Heart left ventricle (tissue), 16 donors: ENCODE measurements at regions not wholly inside any gene's neighbourhood (a gene's known extent, or its start where the extent isn't known, plus 50 kb on each side); places are given as distances from the start of the nearest gene placed in this dataset.
A peak's percentile ranks its signal among the peaks of the same experiment; 100 is the strongest.
"Not testable (repeated sequence)": the region's sequence is repeated elsewhere in the genome, so short reads cannot be mapped to it uniquely, and the experiment has no call there.

Experiments used
- ATAC-seq, 4 donors: fragments of 200-7000 bp; cut with Tn5 transposase; one replicate each; pipeline ENCODE4 v1.9.1; 2020 to 2022; ENCODE audit warnings: moderate library complexity in 4 of 4, mild to moderate bottlenecking in 3 of 4, moderate number of reproducible peaks in 1 of 4
- DNase-seq, 5 donors: peaks; one replicate each; pipeline ENCODE4 v3.0.0-alpha.2; 2020
- H3K27ac ChIP-seq, 12 donors: fragments of 200-600 bp; sonication (generic) in 4 of 12; one replicate each; pipeline versions ENCODE4 v1.5.0 to v1.8.0; 2016 to 2022; ENCODE audit warnings: mild to moderate bottlenecking in 2 of 12
- H3K27me3 ChIP-seq, 9 donors: fragments of 200-600 bp; sonication (generic) in 2 of 9; one replicate each; pipeline versions ENCODE4 v1.5.1 to v1.8.0; 2016 to 2022; ENCODE audit warnings: mild to moderate bottlenecking in 3 of 9
- H3K36me3 ChIP-seq, 9 donors: fragments of 200-600 bp; sonication (generic) in 2 of 9; one replicate each; pipeline versions ENCODE4 v1.5.0 to v1.8.0; 2018 to 2022; ENCODE audit warnings: mild to moderate bottlenecking in 2 of 9
- H3K4me1 ChIP-seq, 12 donors: fragments of 200-600 bp; sonication (generic) in 4 of 12; one replicate each; pipeline versions ENCODE4 v1.5.0 to v1.8.0; 2016 to 2022; ENCODE audit warnings: mild to moderate bottlenecking in 3 of 12
- H3K4me3 ChIP-seq, 12 donors: fragments of 200-600 bp; sonication (generic) in 4 of 12; one replicate each; pipeline versions ENCODE4 v1.5.0 to v1.8.0; 2017 to 2022; ENCODE audit warnings: mild to moderate bottlenecking in 9 of 12, moderate library complexity in 4 of 12
- H3K9me3 ChIP-seq, 12 donors: fragments of 200-600 bp; sonication (generic) in 4 of 12; one replicate each; pipeline versions ENCODE4 v1.5.0 to v1.8.0; 2016 to 2022; ENCODE audit warnings: mild to moderate bottlenecking in 1 of 12
- POLR2A ChIP-seq, 2 donors: fragments of 450-650 bp; IDR thresholded peaks; one replicate each; pipeline ENCODE4 v1.6.1; 2017; ENCODE audit warnings: antibody characterized with exemption in 2 of 2, mild to moderate bottlenecking in 2 of 2, moderate library complexity in 2 of 2
- WGBS, 4 donors: extraction: QIAGEN DNeasy Blood & Tissue Kit in 2 of 4; methylation state at CpG; one replicate each; pipeline versions ENCODE4 v1.1.5 to v1.1.7; 2013 to 2018; 5-methylcytosine and 5-hydroxymethylcytosine counted together
- intact Hi-C, 10 donors: fragments of 100-400 bp; cut with DNase I; formaldehyde crosslinking; loops; one replicate each; pipeline versions ENCODE4 v1.11.1 to v1.14.2; 2022
- TF ChIP-seq, protein P1 (sequence below), 12 donors: fragments of 200-600 bp; sonication (generic) in 4 of 12; IDR thresholded peaks; one replicate each; pipeline versions ENCODE4 v1.5.0 to v1.8.0; 2018 to 2022; ENCODE audit warnings: antibody characterized with exemption in 12 of 12, mild to moderate bottlenecking in 5 of 12
- donor health status: ischemic (EF 13 %, LVEDD 7.1; RV severe dilation, severe dysfunction).
- donor health status: healthy with polysubstance abuse.
- donor health status: DM: no; HTN: yes; CAD: no.
- donor health status: DM: no; HTN: no; CAD: no.
- donor health status: ischemic (EF 25% LVEDD 6.9; RV normal size, moderate dysfunction).
- donor health status: ischemic (EF 25% LVEDD 5.7; RV mildly dilated, moderate dysfunction).
- donor health status: healthy.
- donor health status: DM: yes; HTN: yes; CAD: no.
- donor health status: ischemic (EF 35%, LVEDD 5.7; RV mildly dilated, moderate dysfunction).
- donor health status: nonischemic (EF 11% LVEDD 7.7; RV severe dilation, severe dysfunction).
- donor health status: DM: yes; HTN: yes; CAD: no.
- donor health status: PGD.
- donor health status: ischemic (EF 29% LVEDD 5.4; RV normal size, mild dysfunction).
- donor health status: nonischemic (EF 23%, LVEDD 6.1; RV moderate dilation, normal function).

DNA sequence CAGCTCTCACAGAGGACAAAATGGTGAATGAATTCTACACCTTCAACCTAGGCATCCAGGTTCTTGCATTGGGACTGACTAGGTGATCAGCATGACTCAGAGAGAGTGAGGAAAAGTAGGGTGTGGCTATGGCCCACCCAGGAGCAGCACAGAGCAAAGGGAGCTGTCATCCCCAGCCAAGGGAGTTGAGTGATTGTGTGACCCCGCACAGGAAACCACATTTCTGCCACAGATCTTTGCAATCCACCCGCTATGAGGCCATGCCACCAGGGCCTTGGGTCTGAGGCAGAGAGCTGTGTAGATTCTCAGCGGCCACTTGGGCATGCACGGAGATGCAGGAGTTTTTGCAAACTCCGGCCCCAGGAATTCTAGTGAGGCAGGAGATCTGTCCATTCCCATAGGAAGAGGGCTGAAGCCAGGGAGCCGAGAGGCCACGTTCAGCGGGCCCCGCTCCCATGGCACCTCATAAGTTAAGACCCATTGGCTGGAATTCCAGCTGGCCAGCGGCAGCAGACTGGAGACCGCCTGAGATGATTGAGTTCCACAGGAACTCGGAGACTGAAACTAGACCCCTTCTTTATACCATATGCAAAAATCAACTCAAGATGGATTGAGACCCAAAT, 75.9 kb downstream of the NAA11 start:
- Histone ChIP-seq H3K27me3 (no peaks in the 10 kb centered on the region), H3K36me3 (no peaks in the 10 kb centered on the region), H3K4me1 (no peaks in the 10 kb centered on the region), H3K27ac (no peak overlapping the region), H3K9me3 (no peaks in the 10 kb centered on the region), H3K4me3 (no peak overlapping the region)
- TF ChIP-seq, protein P1, sequence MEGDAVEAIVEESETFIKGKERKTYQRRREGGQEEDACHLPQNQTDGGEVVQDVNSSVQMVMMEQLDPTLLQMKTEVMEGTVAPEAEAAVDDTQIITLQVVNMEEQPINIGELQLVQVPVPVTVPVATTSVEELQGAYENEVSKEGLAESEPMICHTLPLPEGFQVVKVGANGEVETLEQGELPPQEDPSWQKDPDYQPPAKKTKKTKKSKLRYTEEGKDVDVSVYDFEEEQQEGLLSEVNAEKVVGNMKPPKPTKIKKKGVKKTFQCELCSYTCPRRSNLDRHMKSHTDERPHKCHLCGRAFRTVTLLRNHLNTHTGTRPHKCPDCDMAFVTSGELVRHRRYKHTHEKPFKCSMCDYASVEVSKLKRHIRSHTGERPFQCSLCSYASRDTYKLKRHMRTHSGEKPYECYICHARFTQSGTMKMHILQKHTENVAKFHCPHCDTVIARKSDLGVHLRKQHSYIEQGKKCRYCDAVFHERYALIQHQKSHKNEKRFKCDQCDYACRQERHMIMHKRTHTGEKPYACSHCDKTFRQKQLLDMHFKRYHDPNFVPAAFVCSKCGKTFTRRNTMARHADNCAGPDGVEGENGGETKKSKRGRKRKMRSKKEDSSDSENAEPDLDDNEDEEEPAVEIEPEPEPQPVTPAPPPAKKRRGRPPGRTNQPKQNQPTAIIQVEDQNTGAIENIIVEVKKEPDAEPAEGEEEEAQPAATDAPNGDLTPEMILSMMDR (IDR thresholded peaks at IDR 0.05): no peak
- no peak for TF ChIP-seq POLR2A (IDR thresholded peaks at IDR 0.05)
- WGBS, 4 donors: 85 to 92% (median 85%) methylated on average over 7 to 12 of the region's 12 CpGs
- no peak for DNase-seq
- intact Hi-C loops: no loop called here
- ATAC-seq: no peak

DNA sequence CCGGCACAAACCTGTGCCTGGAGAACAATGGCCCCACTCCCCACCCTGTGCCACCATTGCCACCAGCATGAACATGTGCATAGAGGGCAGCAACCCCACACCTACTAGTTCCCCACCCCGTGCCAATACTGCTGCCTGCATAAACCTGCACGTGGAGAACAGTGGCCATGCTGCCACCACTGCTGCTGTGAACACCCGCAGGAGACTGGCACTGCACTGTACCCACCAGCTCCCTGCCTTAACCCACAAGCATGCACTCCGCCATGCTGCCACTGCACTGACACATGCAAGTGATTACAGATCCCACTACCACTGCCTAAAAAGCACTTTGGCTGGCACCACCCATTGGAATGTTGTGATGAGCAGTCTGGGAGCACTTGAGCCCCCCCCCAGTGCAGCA, 77.3 kb downstream of the NAA11 start:
- Histone ChIP-seq H3K4me3 (no peak overlapping the region), H3K4me1 (no peaks in the 10 kb centered on the region), H3K9me3 (no peaks in the 10 kb centered on the region), H3K27me3 (no peaks in the 10 kb centered on the region), H3K36me3 (no peaks in the 10 kb centered on the region), H3K27ac (no peak overlapping the region)
- DNase-seq (no peak), ATAC-seq (no peak)
- WGBS, 4 donors: 85 to 95% (median 94%) methylated on average over 4 to 5 of the region's 5 CpGs
- intact Hi-C loops: no loop called here
- TF ChIP-seq, protein P1 (IDR thresholded peaks at IDR 0.05): no peak
- TF ChIP-seq POLR2A (IDR thresholded peaks at IDR 0.05): no peak

DNA sequence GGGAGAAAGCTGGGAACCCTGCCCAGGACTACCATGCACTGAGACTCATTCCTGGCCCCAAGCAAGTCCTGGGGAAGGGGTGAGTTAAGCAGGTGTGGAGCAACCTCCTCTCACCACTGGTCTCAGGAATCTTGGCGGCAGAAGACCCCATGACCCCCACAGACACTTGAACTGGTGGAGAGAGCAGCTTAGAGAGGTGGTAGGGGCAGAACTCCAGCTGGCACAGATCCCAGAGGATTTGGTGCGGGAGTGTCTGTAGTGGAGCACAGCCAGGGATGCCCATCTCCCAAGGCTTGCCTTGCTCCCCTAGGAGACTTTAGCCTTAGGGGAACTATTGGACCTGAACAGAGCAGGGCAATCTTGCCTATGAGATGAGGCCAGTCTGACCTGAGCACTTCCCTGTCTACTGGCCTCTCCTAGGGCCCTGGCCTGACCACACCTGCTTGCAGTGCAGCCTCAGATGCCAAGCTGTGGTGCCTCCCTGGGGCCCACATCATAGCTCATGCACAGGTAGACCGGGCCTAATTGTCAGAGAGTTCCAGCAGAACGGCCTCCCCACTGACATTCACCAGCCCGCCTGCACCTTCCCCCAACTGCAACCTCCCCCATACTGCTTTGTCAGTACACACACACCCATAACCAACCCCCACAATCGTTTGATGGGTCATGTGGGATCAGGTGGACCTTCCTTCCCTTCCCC, 78.0 kb downstream of the NAA11 start:
- no peaks in the 10 kb centered on the region for H3K9me3 ChIP-seq
- H3K27ac ChIP-seq: no peak overlapping the region
- DNase-seq (peak in 1 of 5 donors; percentile 17), ATAC-seq (no peak)
- TF ChIP-seq, protein P1 (IDR thresholded peaks at IDR 0.05): no peak
- TF ChIP-seq POLR2A (IDR thresholded peaks at IDR 0.05): no peak
- intact Hi-C loops: no loop called here
- 82 to 92% (median 85%) methylated on average over 5 to 6 of the region's 6 CpGs for WGBS, 4 donors
- H3K4me3 ChIP-seq: no peak overlapping the region
- H3K4me1 ChIP-seq: no peaks in the 10 kb centered on the region
- H3K36me3 ChIP-seq: no peaks in the 10 kb centered on the region
- H3K27me3 ChIP-seq: no peaks in the 10 kb centered on the region

DNA sequence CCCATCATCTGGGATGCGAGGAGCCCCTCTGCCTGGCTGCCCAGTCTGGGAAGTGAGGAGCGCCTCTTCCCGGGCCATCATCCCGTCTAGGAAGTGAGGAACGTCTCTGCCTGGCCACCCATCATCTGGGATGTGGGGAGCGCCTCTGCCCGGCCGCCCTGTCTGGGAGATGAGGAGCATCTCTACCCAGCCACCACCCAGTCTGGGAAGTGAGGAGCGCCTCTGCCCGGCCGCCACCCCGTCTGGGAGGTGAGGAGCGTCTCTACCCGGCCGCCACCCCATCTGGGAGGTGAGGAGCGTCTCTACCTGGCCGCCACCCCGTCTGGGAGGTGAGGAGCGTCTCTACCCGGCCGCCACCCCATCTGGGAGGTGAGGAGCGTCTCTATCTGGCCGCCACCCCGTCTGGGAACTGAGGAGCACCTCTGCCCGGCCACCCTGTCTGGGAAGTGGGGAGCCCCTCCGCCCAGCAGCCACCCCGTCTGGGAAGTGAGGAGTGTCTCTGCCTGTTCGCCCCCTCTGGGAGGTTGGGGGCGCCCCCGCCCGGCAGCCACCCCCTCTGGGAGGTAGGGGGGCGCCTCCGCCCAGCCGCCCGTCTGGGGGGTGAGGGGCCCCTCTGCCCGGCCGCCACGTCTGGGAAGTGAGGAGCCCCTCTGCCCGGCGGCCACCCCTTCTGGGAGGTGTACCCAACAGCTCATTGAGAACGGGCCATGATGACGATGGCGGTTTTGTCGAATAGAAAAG, 80.5 kb downstream of the NAA11 start:
- H3K36me3 ChIP-seq, H3K4me1 ChIP-seq, intact Hi-C loops, H3K27ac ChIP-seq, H3K9me3 ChIP-seq, ATAC-seq, H3K4me3 ChIP-seq, H3K27me3 ChIP-seq: not testable (repeated sequence)
- peak in 1 of 5 donors; percentile 14 for DNase-seq
- WGBS, 4 donors: 86 to 91% (median 88%) methylated on average over 18 to 44 of the region's 44 CpGs
